Upper lobe of left lung (tissue), 6 donors: ENCODE measurements at regions not wholly inside any gene's neighbourhood (a gene's known extent, or its start where the extent isn't known, plus 50 kb on each side); places are given as distances from the start of the nearest gene placed in this dataset.
"Not testable (repeated sequence)": the region's sequence is repeated elsewhere in the genome, so short reads cannot be mapped to it uniquely, and the experiment has no call there.

Experiments
- ATAC-seq, 2 donors: fragments of 200-7000 bp; cut with Tn5 transposase; one replicate each; pipeline ENCODE4 v1.9.1; 2022; ENCODE audit warnings: mild to moderate bottlenecking in 2 of 2, moderate library complexity in 2 of 2; ENCODE audit not compliant: low FRiP score in 2 of 2
- DNase-seq, 2 donors: peaks; one replicate each; pipeline ENCODE4 v3.0.0-alpha.2; 2019 to 2020
- H3K27ac ChIP-seq, 4 donors: fragments of 200-600 bp; sonication (generic); one replicate each; pipeline ENCODE4 v1.5.1; 2016 to 2019
- H3K27me3 ChIP-seq, 4 donors: fragments of 200-600 bp; sonication (generic); one replicate each; pipeline ENCODE4 v1.5.1; 2017 to 2019
- H3K36me3 ChIP-seq, 4 donors: fragments of 200-600 bp; sonication (generic); one replicate each; pipeline ENCODE4 v1.5.1; 2016 to 2019
- H3K4me1 ChIP-seq, 4 donors: fragments of 200-600 bp; sonication (generic); one replicate each; pipeline ENCODE4 v1.5.1; 2018 to 2019
- H3K4me3 ChIP-seq, 4 donors: fragments of 200-600 bp; sonication (generic); one replicate each; pipeline ENCODE4 v1.5.1; 2017 to 2019; ENCODE audit warnings: mild to moderate bottlenecking in 2 of 4, moderate library complexity in 1 of 4
- H3K9me3 ChIP-seq, 4 donors: fragments of 200-600 bp; sonication (generic); one replicate each; pipeline ENCODE4 v1.5.1; 2018 to 2019
- EP300 ChIP-seq, 4 donors: sonication (generic); formaldehyde crosslinking; IDR thresholded peaks; one replicate each; pipeline ENCODE4 v1.5.1; 2017; ENCODE audit warnings: antibody characterized with exemption in 4 of 4, control low read depth in 2 of 4
- POLR2A ChIP-seq, 4 donors: fragments of 450-650 bp; IDR thresholded peaks; one replicate each; pipeline ENCODE4 v1.5.1; 2016 to 2017; ENCODE audit warnings: antibody characterized with exemption in 4 of 4, mild to moderate bottlenecking in 2 of 4
- POLR2AphosphoS5 ChIP-seq, 2 donors: sonication (generic); formaldehyde crosslinking; IDR thresholded peaks; one replicate each; pipeline ENCODE4 v1.5.1; 2017; ENCODE audit warnings: antibody characterized with exemption in 2 of 2
- WGBS, 2 donors: methylation state at CpG; one replicate each; pipeline ENCODE4 v1.1.5; 2017 to 2018; 5-methylcytosine and 5-hydroxymethylcytosine counted together
- TF ChIP-seq, protein P1 (sequence below), 6 experiments: fragments of 450-650 bp in 4 of 6; fragments of 200-600 bp in 2 of 6; sonication (generic) in 2 of 6; IDR thresholded peaks; one replicate each; pipeline ENCODE4 v1.5.1; 2016 to 2019; ENCODE audit warnings: antibody characterized with exemption in 6 of 6
- donor health status: DM: no; HTN: no; CAD: no; lungs with moderate emphysema.
- donor health status: DM: no; HTN: yes; CAD: no; lungs with severe emphysema.

DNA sequence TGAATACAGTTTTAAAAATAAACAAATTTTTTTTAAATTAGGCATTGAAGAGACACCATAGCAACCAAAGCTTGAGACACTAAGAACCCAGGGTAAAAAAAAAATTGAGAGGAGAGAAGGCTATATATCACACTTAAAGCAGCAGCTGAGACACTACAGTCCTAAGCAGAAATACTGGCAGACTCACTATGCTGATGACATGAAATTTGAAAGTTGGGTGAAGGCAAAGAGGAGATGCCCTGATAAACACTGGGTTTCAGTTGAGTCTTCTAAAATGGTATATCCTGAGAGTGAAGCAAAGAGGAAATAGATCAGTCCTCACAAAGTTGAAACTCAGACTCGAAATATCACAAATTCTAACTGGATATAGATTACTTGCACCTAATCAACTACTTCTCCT lies 419.9 kb upstream of the CDH9 start:
- H3K4me1 ChIP-seq = no peaks in the 10 kb centered on the region
- H3K27ac ChIP-seq = no peak overlapping the region
- TF ChIP-seq EP300 (IDR thresholded peaks at IDR 0.05) = no peak
- TF ChIP-seq, protein P1, sequence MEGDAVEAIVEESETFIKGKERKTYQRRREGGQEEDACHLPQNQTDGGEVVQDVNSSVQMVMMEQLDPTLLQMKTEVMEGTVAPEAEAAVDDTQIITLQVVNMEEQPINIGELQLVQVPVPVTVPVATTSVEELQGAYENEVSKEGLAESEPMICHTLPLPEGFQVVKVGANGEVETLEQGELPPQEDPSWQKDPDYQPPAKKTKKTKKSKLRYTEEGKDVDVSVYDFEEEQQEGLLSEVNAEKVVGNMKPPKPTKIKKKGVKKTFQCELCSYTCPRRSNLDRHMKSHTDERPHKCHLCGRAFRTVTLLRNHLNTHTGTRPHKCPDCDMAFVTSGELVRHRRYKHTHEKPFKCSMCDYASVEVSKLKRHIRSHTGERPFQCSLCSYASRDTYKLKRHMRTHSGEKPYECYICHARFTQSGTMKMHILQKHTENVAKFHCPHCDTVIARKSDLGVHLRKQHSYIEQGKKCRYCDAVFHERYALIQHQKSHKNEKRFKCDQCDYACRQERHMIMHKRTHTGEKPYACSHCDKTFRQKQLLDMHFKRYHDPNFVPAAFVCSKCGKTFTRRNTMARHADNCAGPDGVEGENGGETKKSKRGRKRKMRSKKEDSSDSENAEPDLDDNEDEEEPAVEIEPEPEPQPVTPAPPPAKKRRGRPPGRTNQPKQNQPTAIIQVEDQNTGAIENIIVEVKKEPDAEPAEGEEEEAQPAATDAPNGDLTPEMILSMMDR (IDR thresholded peaks at IDR 0.05) = no peak
- TF ChIP-seq POLR2A (IDR thresholded peaks at IDR 0.05) = no peak
- TF ChIP-seq POLR2AphosphoS5 (IDR thresholded peaks at IDR 0.05) = no peak
- H3K36me3 ChIP-seq = no peaks in the 10 kb centered on the region
- DNase-seq (no peak), ATAC-seq (no peak)
- WGBS, 2 donors = 75 to 78% methylated on average over 1 of the region's 1 CpG
- H3K27me3 ChIP-seq = no peaks in the 10 kb centered on the region
- no peak overlapping the region for H3K4me3 ChIP-seq
- H3K9me3 ChIP-seq = no peaks in the 10 kb centered on the region

DNA sequence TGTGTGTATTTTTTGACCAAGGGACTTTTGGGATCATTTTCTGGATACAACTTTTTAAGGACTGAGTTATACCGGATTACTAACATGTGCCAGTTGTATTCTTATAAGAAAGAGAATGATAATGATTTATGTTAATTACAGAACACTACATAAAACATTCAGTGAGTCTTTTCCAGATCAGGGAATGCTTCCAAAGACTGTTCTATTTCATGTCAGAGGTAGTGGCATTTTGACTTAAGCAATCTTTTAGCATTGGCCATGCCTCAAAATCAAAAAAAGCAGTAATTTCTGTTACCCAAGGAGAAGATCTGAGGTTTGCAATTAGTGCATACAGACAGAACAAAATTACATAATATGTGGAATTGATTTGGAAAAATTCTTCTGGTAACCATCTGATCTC lies 413.0 kb upstream of the CDH9 start:
- TF ChIP-seq EP300 (IDR thresholded peaks at IDR 0.05) (no peak), POLR2A (IDR thresholded peaks at IDR 0.05) (no peak), POLR2AphosphoS5 (IDR thresholded peaks at IDR 0.05) (no peak)
- TF ChIP-seq, protein P1 (IDR thresholded peaks at IDR 0.05) = no peak
- H3K27ac ChIP-seq = no peak overlapping the region
- H3K27me3 ChIP-seq = no peaks in the 10 kb centered on the region
- no peaks in the 10 kb centered on the region for H3K4me1 ChIP-seq
- H3K4me3 ChIP-seq = no peak overlapping the region
- no peak for DNase-seq
- H3K36me3 ChIP-seq = no peaks in the 10 kb centered on the region
- WGBS, 2 donors = 82% methylated on average over 1 of the region's 1 CpG
- ATAC-seq = no peak
- peaks cover 0 to 5% (median 0%) of the 10 kb centered on the region in 4 donors for H3K9me3 ChIP-seq

DNA sequence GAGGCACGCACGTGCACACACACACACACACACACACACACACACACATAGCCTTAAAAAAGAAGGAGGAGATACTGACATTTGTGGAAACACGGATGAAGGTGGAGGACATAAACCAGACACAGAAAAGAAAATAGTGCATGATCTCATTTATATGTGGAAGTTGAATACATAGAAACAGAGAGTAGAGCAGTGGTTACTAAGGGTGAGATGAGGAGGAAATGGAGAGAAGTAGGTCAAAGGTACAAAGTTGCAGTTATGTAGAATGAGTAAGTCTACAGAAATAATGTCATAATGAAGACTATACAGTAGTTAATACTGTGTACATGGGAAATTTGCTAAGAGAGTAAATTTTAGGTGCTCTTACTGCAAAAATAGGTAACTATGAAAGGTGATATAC lies 412.2 kb upstream of the CDH9 start:
- no peak overlapping the region for H3K4me3 ChIP-seq
- ATAC-seq (no peak), DNase-seq (no peak)
- TF ChIP-seq, protein P1 (IDR thresholded peaks at IDR 0.05) = no peak
- TF ChIP-seq POLR2AphosphoS5 (IDR thresholded peaks at IDR 0.05) (no peak), EP300 (IDR thresholded peaks at IDR 0.05) (no peak), POLR2A (IDR thresholded peaks at IDR 0.05) (no peak)
- H3K36me3 ChIP-seq = no peaks in the 10 kb centered on the region
- H3K9me3 ChIP-seq = peaks cover 0 to 5% (median 0%) of the 10 kb centered on the region in 4 donors
- H3K27ac ChIP-seq = no peak overlapping the region
- no peaks in the 10 kb centered on the region for H3K4me1 ChIP-seq
- no peaks in the 10 kb centered on the region for H3K27me3 ChIP-seq
- WGBS, 2 donors = 82 to 83% methylated on average over 3 of the region's 3 CpGs

DNA sequence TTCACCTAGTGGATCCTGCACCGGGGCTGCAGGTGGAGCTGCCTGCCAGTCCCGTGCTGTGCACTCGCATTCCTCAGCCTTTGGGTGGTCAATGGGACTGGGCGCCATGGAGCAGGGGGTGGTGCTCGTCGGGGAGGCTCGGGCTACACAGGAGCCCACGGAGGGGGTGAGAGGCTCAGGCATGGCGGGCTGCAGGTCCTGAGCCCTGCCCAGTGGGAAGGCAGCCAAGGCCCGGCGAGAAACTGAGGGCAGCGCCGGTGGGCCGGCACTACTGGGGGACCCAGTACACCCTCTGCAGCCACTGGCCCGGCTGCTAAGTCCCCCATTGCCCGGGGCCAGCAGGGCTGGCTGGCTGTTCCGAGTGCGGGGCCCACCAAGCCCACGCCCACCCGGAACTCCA lies 401.0 kb upstream of the CDH9 start:
- 87 to 89% methylated on average over 6 to 12 of the region's 20 CpGs for WGBS, 2 donors
- H3K27me3 ChIP-seq, H3K4me3 ChIP-seq, ATAC-seq, H3K4me1 ChIP-seq, H3K27ac ChIP-seq, H3K9me3 ChIP-seq, H3K36me3 ChIP-seq: not testable (repeated sequence)
- peak in 1 of 2 donors; percentile 72 for DNase-seq

DNA sequence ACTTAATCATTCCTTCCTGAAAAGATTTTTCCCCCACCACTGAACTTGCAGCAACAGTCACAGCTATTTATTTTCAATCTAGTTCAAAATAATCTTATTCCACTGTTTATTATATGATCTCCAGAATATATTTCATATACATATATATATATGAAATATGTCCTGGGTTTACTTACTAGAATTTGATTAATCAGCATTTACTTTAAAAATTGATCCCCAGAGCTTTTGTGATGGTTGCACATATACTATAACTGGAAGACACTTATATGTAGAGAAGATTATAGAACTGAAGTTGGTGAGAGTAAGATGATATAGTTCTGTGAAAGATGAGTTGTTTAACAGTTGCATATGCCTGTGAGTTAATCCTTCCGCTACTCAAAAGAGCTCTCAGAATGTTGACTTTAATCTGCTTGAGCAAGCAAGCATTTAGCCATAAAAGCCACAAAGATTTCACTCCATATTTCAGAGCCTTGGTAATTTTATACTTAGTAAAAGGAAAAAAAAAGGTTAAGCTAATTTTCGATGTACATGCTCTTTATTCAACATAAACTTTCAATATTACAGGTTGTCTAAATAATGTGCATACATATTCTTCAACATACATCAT lies 399.3 kb upstream of the CDH9 start:
- H3K4me1 ChIP-seq = no peaks in the 10 kb centered on the region
- no peak for ATAC-seq
- no peaks in the 10 kb centered on the region for H3K9me3 ChIP-seq
- no peak overlapping the region for H3K27ac ChIP-seq
- H3K4me3 ChIP-seq = no peak overlapping the region
- no peaks in the 10 kb centered on the region for H3K27me3 ChIP-seq
- WGBS, 2 donors = 53 to 71% methylated on average over 2 of the region's 2 CpGs
- TF ChIP-seq, protein P1 (IDR thresholded peaks at IDR 0.05) = no peak
- TF ChIP-seq POLR2A (IDR thresholded peaks at IDR 0.05) (no peak), EP300 (IDR thresholded peaks at IDR 0.05) (no peak), POLR2AphosphoS5 (IDR thresholded peaks at IDR 0.05) (no peak)
- DNase-seq = no peak
- no peaks in the 10 kb centered on the region for H3K36me3 ChIP-seq
